Testis (tissue), 2 donors: ENCODE measurements at regions not wholly inside any gene's neighbourhood (a gene's known extent, or its start where the extent isn't known, plus 50 kb on each side); places are given as distances from the start of the nearest gene placed in this dataset.

ENCODE experiments used
- CTCF ChIP-seq, 3 experiments: fragments of 450-650 bp in 2 of 3; fragments of 200-600 bp in 1 of 3; sonication (generic) in 1 of 3; IDR thresholded peaks; one replicate each; pipeline ENCODE4 v1.5.1; 2016 to 2019; ENCODE audit warnings: antibody characterized with exemption in 3 of 3, mild to moderate bottlenecking in 2 of 3, moderate library complexity in 1 of 3
- POLR2A ChIP-seq: fragments of 450-650 bp; IDR thresholded peaks from one replicate; pipeline ENCODE4 v1.6.1; 2017; ENCODE audit warnings: antibody characterized with exemption, mild to moderate bottlenecking, moderate library complexity

GRCh38 chr1:235027076-235027861 lies 101.4 kb downstream of the TOMM20 start:
- no peak for TF ChIP-seq POLR2A
- no peak for TF ChIP-seq CTCF (IDR thresholded peaks at IDR 0.05)
